Liver (tissue), 8 donors: ENCODE measurements at regions not wholly inside any gene's neighbourhood (a gene's known extent, or its start where the extent isn't known, plus 50 kb on each side); places are given as distances from the start of the nearest gene placed in this dataset.

Experiments used
- DNase-seq: peaks from one replicate; pipeline ENCODE4 v3.0.0-alpha.2; 2017; ENCODE audit warnings: low spot score
- H3K27ac ChIP-seq, 2 donors: one replicate each; pipeline ENCODE4 v1.7.0; 2013; ENCODE audit warnings: inconsistent platforms in 2 of 2, low read length in 2 of 2, control low read depth in 1 of 2, low read depth in 1 of 2, mild to moderate bottlenecking in 1 of 2
- H3K27me3 ChIP-seq, 4 donors: one replicate each; pipeline versions ENCODE4 v1.6.1 to v1.7.0; 2013; ENCODE audit warnings: low read length in 3 of 4, inconsistent platforms in 1 of 4, mild to moderate bottlenecking in 1 of 4, moderate library complexity in 1 of 4; ENCODE audit not compliant: control insufficient read depth in 4 of 4, insufficient read depth in 4 of 4
- H3K36me3 ChIP-seq, 4 donors: one replicate each; pipeline versions ENCODE4 v1.6.1 to v1.7.0; 2013; ENCODE audit warnings: low read length in 3 of 4, mild to moderate bottlenecking in 3 of 4, low read depth in 1 of 4, moderate library complexity in 1 of 4; ENCODE audit not compliant: control insufficient read depth in 4 of 4, insufficient read depth in 3 of 4
- H3K4me1 ChIP-seq, 4 donors: one replicate each; pipeline versions ENCODE4 v1.6.1 to v1.7.0; 2013; ENCODE audit warnings: low read length in 3 of 4, mild to moderate bottlenecking in 3 of 4, moderate library complexity in 1 of 4; ENCODE audit not compliant: control insufficient read depth in 4 of 4, insufficient read depth in 4 of 4
- H3K4me3 ChIP-seq, 3 donors: one replicate each; pipeline versions ENCODE4 v1.6.1 to v1.7.0; 2013; ENCODE audit warnings: low read length in 3 of 3, control low read depth in 1 of 3, low read depth in 1 of 3, mild to moderate bottlenecking in 1 of 3
- H3K9ac ChIP-seq, 2 donors: one replicate each; pipeline ENCODE4 v1.7.0; 2013; ENCODE audit warnings: low read length in 2 of 2, mild to moderate bottlenecking in 2 of 2, moderate library complexity in 2 of 2, control low read depth in 1 of 2, low read depth in 1 of 2
- H3K9me3 ChIP-seq, 4 donors: one replicate each; pipeline versions ENCODE4 v1.6.1 to v1.7.0; 2013; ENCODE audit warnings: low read length in 3 of 4; ENCODE audit not compliant: control insufficient read depth in 4 of 4
- EGR1 ChIP-seq, 2 donors: IDR thresholded peaks; 2 replicates each; pipeline ENCODE4 v1.6.1; 2016 to 2018; ENCODE audit warnings: antibody characterized with exemption in 2 of 2, low read depth in 2 of 2
- FOXA1 ChIP-seq: IDR thresholded peaks from 2 replicates; pipeline ENCODE4 v1.6.1; 2016; ENCODE audit warnings: antibody characterized with exemption
- FOXA2 ChIP-seq: IDR thresholded peaks from 2 replicates; pipeline ENCODE4 v1.6.1; 2016; ENCODE audit warnings: antibody characterized with exemption
- GABPA ChIP-seq, 2 donors: IDR thresholded peaks in 1 of 2; conservative IDR thresholded peaks in 1 of 2; 2 replicates each; pipeline ENCODE4 v1.6.1; 2016; ENCODE audit warnings: antibody characterized with exemption in 2 of 2, mild to moderate bottlenecking in 1 of 2, moderate library complexity in 1 of 2
- HNF4A ChIP-seq, 2 donors: conservative IDR thresholded peaks; 2 replicates each; pipeline ENCODE4 v1.6.1; 2016; ENCODE audit warnings: antibody characterized with exemption in 2 of 2, mild to moderate bottlenecking in 2 of 2
- HNF4G ChIP-seq: IDR thresholded peaks from 2 replicates; pipeline ENCODE4 v1.6.1; 2016; ENCODE audit warnings: antibody characterized with exemption
- JUND ChIP-seq, 2 donors: IDR thresholded peaks; 2 replicates each; pipeline ENCODE4 v1.6.1; 2016; ENCODE audit warnings: antibody characterized with exemption in 2 of 2
- NR2F2 ChIP-seq: IDR thresholded peaks from 2 replicates; pipeline ENCODE4 v1.6.1; 2016; ENCODE audit warnings: antibody characterized with exemption
- RAD21 ChIP-seq, 2 donors: IDR thresholded peaks; 2 replicates each; pipeline ENCODE4 v1.6.1; 2016; ENCODE audit warnings: antibody characterized with exemption in 2 of 2, mild to moderate bottlenecking in 2 of 2
- RXRA ChIP-seq, 2 donors: IDR thresholded peaks; 2 replicates each; pipeline ENCODE4 v1.6.1; 2017 to 2018; ENCODE audit warnings: antibody characterized with exemption in 2 of 2, mild to moderate bottlenecking in 1 of 2
- SP1 ChIP-seq: IDR thresholded peaks from 2 replicates; pipeline ENCODE4 v1.6.1; 2018; ENCODE audit warnings: antibody characterized with exemption, mild to moderate bottlenecking
- TAF1 ChIP-seq: conservative IDR thresholded peaks from 2 replicates; pipeline ENCODE4 v1.6.1; 2016; ENCODE audit warnings: antibody characterized with exemption, mild to moderate bottlenecking
- YY1 ChIP-seq: IDR thresholded peaks from 2 replicates; pipeline ENCODE4 v1.6.1; 2016; ENCODE audit warnings: antibody characterized with exemption, mild to moderate bottlenecking
- WGBS: extraction: QIAGEN DNeasy Blood & Tissue Kit; methylation state at CpG from one replicate; pipeline ENCODE4 v1.1.7; 2013; 5-methylcytosine and 5-hydroxymethylcytosine counted together
- TF ChIP-seq, protein P1 (sequence below): fragments of 150-350 bp; IDR thresholded peaks from 2 replicates; pipeline ENCODE4 v1.5.1; 2017; ENCODE audit warnings: improper control_type of control experiment, low read depth, low read length; ENCODE audit not compliant: missing input control
- TF ChIP-seq, protein P2 (sequence below): IDR thresholded peaks from 2 replicates; pipeline ENCODE4 v1.6.1; 2016; ENCODE audit warnings: antibody characterized with exemption
- TF ChIP-seq, protein P3 (sequence below): IDR thresholded peaks from 2 replicates; pipeline ENCODE4 v1.6.1; 2016; ENCODE audit warnings: antibody characterized with exemption, mild to moderate bottlenecking
- TF ChIP-seq, protein P4 (sequence below): IDR thresholded peaks from 2 replicates; pipeline ENCODE4 v1.6.1; 2016; ENCODE audit warnings: antibody characterized with exemption
- TF ChIP-seq, protein P5 (sequence below): IDR thresholded peaks from 2 replicates; pipeline ENCODE4 v1.6.1; 2016; ENCODE audit warnings: antibody characterized with exemption
- donor health status: healthy.
- donor health status: healthy.
- donor health status: healthy.
- donor health status: healthy.
- donor health status: healthy.

DNA sequence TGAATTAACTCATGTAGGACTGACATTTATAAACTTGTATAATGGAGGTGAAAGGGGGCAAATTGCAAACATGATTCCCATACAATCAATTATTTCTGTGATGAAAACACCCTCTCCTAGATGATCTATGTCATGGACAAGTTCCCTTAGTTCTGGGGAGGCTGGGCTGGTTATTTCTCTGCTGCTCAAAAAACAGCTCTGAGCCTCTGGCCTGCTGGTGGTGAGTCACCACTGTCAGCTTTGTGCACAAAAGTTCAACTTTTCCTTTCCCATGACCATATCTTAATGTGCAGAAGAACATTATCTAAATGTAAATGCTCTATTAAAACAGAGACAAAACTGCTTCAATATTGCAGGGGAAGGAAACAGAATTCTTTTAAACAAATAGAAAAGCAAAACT lies 85.0 kb downstream of the HMHB1 start:
- DNase-seq = no peak
- no peaks in the 10 kb centered on the region for H3K4me1 ChIP-seq
- no peak overlapping the region for H3K4me3 ChIP-seq
- no peak overlapping the region for H3K27ac ChIP-seq
- no peak overlapping the region for H3K9ac ChIP-seq
- peak; percentile 34 to 49 for TF ChIP-seq JUND (IDR thresholded peaks at IDR 0.05)
- TF ChIP-seq TAF1 = no peak
- H3K9me3 ChIP-seq = no peaks in the 10 kb centered on the region
- no peaks in the 10 kb centered on the region for H3K27me3 ChIP-seq
- no peaks in the 10 kb centered on the region for H3K36me3 ChIP-seq

DNA sequence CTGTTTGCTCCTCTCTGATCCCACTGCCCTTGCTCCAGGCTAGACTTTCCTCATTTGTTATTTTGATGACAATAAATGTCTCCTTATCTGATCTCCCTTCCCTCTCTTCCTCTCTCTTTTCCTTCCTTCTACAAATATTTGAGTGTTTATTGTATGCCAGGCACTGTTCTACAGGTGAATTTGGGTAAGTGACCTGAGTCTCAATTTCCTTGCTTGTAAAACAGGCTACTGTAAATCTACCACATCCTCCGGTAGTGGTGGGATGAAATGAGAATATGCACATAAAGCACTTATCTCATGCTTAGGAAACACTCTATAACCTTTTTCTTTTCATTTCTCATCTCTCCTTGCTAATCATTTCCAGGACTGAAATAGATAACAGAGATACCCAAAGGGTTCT lies 86.4 kb downstream of the HMHB1 start:
- no peak for DNase-seq
- Histone ChIP-seq H3K4me1 (no peaks in the 10 kb centered on the region), H3K9ac (no peak overlapping the region), H3K9me3 (no peaks in the 10 kb centered on the region), H3K4me3 (no peak overlapping the region), H3K27me3 (no peaks in the 10 kb centered on the region), H3K27ac (no peak overlapping the region), H3K36me3 (no peaks in the 10 kb centered on the region)
- 95% methylated on average over 1 of the region's 1 CpG for WGBS
- no peak for TF ChIP-seq YY1
- TF ChIP-seq FOXA2 = no peak
- TF ChIP-seq RAD21 (IDR thresholded peaks at IDR 0.05) = no peak
- TF ChIP-seq JUND (IDR thresholded peaks at IDR 0.05) = no peak
- TF ChIP-seq HNF4G = no peak
- TF ChIP-seq, protein P1, sequence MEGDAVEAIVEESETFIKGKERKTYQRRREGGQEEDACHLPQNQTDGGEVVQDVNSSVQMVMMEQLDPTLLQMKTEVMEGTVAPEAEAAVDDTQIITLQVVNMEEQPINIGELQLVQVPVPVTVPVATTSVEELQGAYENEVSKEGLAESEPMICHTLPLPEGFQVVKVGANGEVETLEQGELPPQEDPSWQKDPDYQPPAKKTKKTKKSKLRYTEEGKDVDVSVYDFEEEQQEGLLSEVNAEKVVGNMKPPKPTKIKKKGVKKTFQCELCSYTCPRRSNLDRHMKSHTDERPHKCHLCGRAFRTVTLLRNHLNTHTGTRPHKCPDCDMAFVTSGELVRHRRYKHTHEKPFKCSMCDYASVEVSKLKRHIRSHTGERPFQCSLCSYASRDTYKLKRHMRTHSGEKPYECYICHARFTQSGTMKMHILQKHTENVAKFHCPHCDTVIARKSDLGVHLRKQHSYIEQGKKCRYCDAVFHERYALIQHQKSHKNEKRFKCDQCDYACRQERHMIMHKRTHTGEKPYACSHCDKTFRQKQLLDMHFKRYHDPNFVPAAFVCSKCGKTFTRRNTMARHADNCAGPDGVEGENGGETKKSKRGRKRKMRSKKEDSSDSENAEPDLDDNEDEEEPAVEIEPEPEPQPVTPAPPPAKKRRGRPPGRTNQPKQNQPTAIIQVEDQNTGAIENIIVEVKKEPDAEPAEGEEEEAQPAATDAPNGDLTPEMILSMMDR = no peak
- no peak for TF ChIP-seq EGR1 (IDR thresholded peaks at IDR 0.05; ENCODE audit: low read depth in 2 of 2)
- TF ChIP-seq, protein P2, sequence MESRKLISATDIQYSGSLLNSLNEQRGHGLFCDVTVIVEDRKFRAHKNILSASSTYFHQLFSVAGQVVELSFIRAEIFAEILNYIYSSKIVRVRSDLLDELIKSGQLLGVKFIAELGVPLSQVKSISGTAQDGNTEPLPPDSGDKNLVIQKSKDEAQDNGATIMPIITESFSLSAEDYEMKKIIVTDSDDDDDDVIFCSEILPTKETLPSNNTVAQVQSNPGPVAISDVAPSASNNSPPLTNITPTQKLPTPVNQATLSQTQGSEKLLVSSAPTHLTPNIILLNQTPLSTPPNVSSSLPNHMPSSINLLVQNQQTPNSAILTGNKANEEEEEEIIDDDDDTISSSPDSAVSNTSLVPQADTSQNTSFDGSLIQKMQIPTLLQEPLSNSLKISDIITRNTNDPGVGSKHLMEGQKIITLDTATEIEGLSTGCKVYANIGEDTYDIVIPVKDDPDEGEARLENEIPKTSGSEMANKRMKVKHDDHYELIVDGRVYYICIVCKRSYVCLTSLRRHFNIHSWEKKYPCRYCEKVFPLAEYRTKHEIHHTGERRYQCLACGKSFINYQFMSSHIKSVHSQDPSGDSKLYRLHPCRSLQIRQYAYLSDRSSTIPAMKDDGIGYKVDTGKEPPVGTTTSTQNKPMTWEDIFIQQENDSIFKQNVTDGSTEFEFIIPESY = no peak
- no peak for TF ChIP-seq TAF1
- TF ChIP-seq NR2F2 = no peak
- TF ChIP-seq, protein P3, sequence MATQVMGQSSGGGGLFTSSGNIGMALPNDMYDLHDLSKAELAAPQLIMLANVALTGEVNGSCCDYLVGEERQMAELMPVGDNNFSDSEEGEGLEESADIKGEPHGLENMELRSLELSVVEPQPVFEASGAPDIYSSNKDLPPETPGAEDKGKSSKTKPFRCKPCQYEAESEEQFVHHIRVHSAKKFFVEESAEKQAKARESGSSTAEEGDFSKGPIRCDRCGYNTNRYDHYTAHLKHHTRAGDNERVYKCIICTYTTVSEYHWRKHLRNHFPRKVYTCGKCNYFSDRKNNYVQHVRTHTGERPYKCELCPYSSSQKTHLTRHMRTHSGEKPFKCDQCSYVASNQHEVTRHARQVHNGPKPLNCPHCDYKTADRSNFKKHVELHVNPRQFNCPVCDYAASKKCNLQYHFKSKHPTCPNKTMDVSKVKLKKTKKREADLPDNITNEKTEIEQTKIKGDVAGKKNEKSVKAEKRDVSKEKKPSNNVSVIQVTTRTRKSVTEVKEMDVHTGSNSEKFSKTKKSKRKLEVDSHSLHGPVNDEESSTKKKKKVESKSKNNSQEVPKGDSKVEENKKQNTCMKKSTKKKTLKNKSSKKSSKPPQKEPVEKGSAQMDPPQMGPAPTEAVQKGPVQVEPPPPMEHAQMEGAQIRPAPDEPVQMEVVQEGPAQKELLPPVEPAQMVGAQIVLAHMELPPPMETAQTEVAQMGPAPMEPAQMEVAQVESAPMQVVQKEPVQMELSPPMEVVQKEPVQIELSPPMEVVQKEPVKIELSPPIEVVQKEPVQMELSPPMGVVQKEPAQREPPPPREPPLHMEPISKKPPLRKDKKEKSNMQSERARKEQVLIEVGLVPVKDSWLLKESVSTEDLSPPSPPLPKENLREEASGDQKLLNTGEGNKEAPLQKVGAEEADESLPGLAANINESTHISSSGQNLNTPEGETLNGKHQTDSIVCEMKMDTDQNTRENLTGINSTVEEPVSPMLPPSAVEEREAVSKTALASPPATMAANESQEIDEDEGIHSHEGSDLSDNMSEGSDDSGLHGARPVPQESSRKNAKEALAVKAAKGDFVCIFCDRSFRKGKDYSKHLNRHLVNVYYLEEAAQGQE = no peak
- TF ChIP-seq HNF4A (conservative IDR thresholded peaks at IDR 0.05) = no peak
- TF ChIP-seq, protein P4, sequence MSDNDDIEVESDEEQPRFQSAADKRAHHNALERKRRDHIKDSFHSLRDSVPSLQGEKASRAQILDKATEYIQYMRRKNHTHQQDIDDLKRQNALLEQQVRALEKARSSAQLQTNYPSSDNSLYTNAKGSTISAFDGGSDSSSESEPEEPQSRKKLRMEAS = no peak
- no peak for TF ChIP-seq SP1
- no peak for TF ChIP-seq FOXA1
- TF ChIP-seq, protein P5, sequence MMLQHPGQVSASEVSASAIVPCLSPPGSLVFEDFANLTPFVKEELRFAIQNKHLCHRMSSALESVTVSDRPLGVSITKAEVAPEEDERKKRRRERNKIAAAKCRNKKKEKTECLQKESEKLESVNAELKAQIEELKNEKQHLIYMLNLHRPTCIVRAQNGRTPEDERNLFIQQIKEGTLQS = no peak
- TF ChIP-seq GABPA (IDR thresholded peaks at IDR 0.05 in 1 of 2, conservative IDR thresholded peaks at IDR 0.05 in 1 of 2) = no peak
- no peak for TF ChIP-seq RXRA (IDR thresholded peaks at IDR 0.05)
